ENCODE measurements at regions not wholly inside any gene's neighbourhood (a gene's known extent, or its start where the extent isn't known, plus 50 kb on each side); places are given as distances from the start of the nearest gene placed in this dataset.

GRCh38 chr9:118751077-118751847, 618.0 kb downstream of the BRINP1 start:
- H2AFZ ChIP-seq (replicated peaks), result no peak overlapping the region
- H3K4me1 ChIP-seq, result no peaks in the 10 kb centered on the region
- no peak overlapping the region for H3K27ac ChIP-seq
- no peaks in the 10 kb centered on the region for H3K79me2 ChIP-seq (ENCODE audit: low read depth)
- DNase-seq (ENCODE audit: low spot score), result no peak
- no peaks in the 10 kb centered on the region for H3K9me3 ChIP-seq (ENCODE audit: low read depth)
- H3K9ac ChIP-seq, result no peak overlapping the region
- peaks cover 9% of the 10 kb centered on the region for H3K9me3 Mint-ChIP-seq
- no peaks in the 10 kb centered on the region for H3K27me3 ChIP-seq
- H4K20me1 ChIP-seq (ENCODE audit: low read depth), result no peaks in the 10 kb centered on the region
- H3K4me3 Mint-ChIP-seq, result no peak overlapping the region
- no peak overlapping the region for H3K4me3 ChIP-seq
- H3K4me2 ChIP-seq, result no peak overlapping the region
- no peaks in the 10 kb centered on the region for H3F3A ChIP-seq (ENCODE audit: low read depth)
- H3K4me1 Mint-ChIP-seq, result no peaks in the 10 kb centered on the region
- no peak overlapping the region for H3K27ac Mint-ChIP-seq
- H3K27me3 Mint-ChIP-seq (ENCODE audit: insufficient read depth, low read depth), result no peaks in the 10 kb centered on the region
- H3K36me3 Mint-ChIP-seq, result no peaks in the 10 kb centered on the region
- no peaks in the 10 kb centered on the region for H3K36me3 ChIP-seq
- TF ChIP-seq EZH2phosphoT487 (IDR thresholded peaks at IDR 0.05) (no peak), EZH2 (IDR thresholded peaks at IDR 0.05) (no peak), CTCF (IDR thresholded peaks at IDR 0.05) (no peak)

- DNase-seq (ENCODE audit: low spot score), result no peak
- Histone ChIP-seq H3F3A (ENCODE audit: low read depth) (no peaks in the 10 kb centered on the region), H3K27me3 (no peaks in the 10 kb centered on the region), H3K4me3 (no peak overlapping the region), H4K20me1 (ENCODE audit: low read depth) (no peaks in the 10 kb centered on the region), H3K9ac (no peak overlapping the region), H3K4me1 (no peaks in the 10 kb centered on the region), H3K9me3 (ENCODE audit: low read depth) (no peaks in the 10 kb centered on the region), H3K27ac (no peak overlapping the region), H3K79me2 (ENCODE audit: low read depth) (no peaks in the 10 kb centered on the region), H2AFZ (replicated peaks) (no peak overlapping the region), H3K36me3 (no peaks in the 10 kb centered on the region), H3K4me2 (no peak overlapping the region)
- Mint-ChIP-seq H3K9me3 (peaks cover 9% of the 10 kb centered on the region), H3K27me3 (ENCODE audit: insufficient read depth, low read depth) (no peaks in the 10 kb centered on the region), H3K27ac (no peak overlapping the region), H3K36me3 (no peaks in the 10 kb centered on the region), H3K4me1 (no peaks in the 10 kb centered on the region), H3K4me3 (no peak overlapping the region)
- TF ChIP-seq EZH2phosphoT487 (IDR thresholded peaks at IDR 0.05), result no peak
Measured at GRCh38 chr9:118751848-118752223, 617.4 kb downstream of the BRINP1 start.

- H3K79me2 ChIP-seq (ENCODE audit: low read depth), result no peaks in the 10 kb centered on the region
- TF ChIP-seq CTCF (IDR thresholded peaks at IDR 0.05), result no peak
- TF ChIP-seq EZH2 (IDR thresholded peaks at IDR 0.05), result no peak
- no peak for TF ChIP-seq EZH2phosphoT487 (IDR thresholded peaks at IDR 0.05)
- no peaks in the 10 kb centered on the region for H3K4me1 Mint-ChIP-seq
- no peak overlapping the region for H3K4me2 ChIP-seq
- H3K4me3 Mint-ChIP-seq, result no peak overlapping the region
- H3K27ac ChIP-seq, result no peak overlapping the region
- peaks cover 2% of the 10 kb centered on the region for H3K9me3 Mint-ChIP-seq
- H4K20me1 ChIP-seq (ENCODE audit: low read depth), result no peaks in the 10 kb centered on the region
- no peaks in the 10 kb centered on the region for H3K4me1 ChIP-seq
- H3K9me3 ChIP-seq (ENCODE audit: low read depth), result no peaks in the 10 kb centered on the region
- no peaks in the 10 kb centered on the region for H3K36me3 Mint-ChIP-seq
- no peak overlapping the region for H2AFZ ChIP-seq (replicated peaks)
- H3K27me3 ChIP-seq, result no peaks in the 10 kb centered on the region
- DNase-seq (ENCODE audit: low spot score), result no peak
- peaks cover 3% of the 10 kb centered on the region for H3K27me3 Mint-ChIP-seq (ENCODE audit: insufficient read depth, low read depth)
- no peaks in the 10 kb centered on the region for H3F3A ChIP-seq (ENCODE audit: low read depth)
- no peak overlapping the region for H3K9ac ChIP-seq
- no peak overlapping the region for H3K27ac Mint-ChIP-seq
- no peak overlapping the region for H3K4me3 ChIP-seq
- H3K36me3 ChIP-seq, result no peaks in the 10 kb centered on the region
Measured at GRCh38 chr9:118761016-118761790, 608.0 kb downstream of the BRINP1 start.

- Histone ChIP-seq H3K79me2 (ENCODE audit: low read depth) (no peaks in the 10 kb centered on the region), H3F3A (ENCODE audit: low read depth) (no peaks in the 10 kb centered on the region), H3K27ac (no peak overlapping the region), H3K9me3 (ENCODE audit: low read depth) (no peaks in the 10 kb centered on the region), H3K4me3 (no peak overlapping the region), H3K4me2 (no peak overlapping the region), H3K4me1 (no peaks in the 10 kb centered on the region), H3K27me3 (no peaks in the 10 kb centered on the region), H2AFZ (replicated peaks) (no peak overlapping the region), H3K36me3 (no peaks in the 10 kb centered on the region), H4K20me1 (ENCODE audit: low read depth) (no peaks in the 10 kb centered on the region), H3K9ac (no peak overlapping the region)
- H3K27me3 Mint-ChIP-seq (ENCODE audit: insufficient read depth, low read depth), result no peaks in the 10 kb centered on the region
- H3K9me3 Mint-ChIP-seq, result no peaks in the 10 kb centered on the region
- TF ChIP-seq EZH2phosphoT487 (IDR thresholded peaks at IDR 0.05), result no peak
- no peak for TF ChIP-seq EZH2 (IDR thresholded peaks at IDR 0.05)
- TF ChIP-seq CTCF (IDR thresholded peaks at IDR 0.05), result no peak
- no peaks in the 10 kb centered on the region for H3K36me3 Mint-ChIP-seq
- H3K27ac Mint-ChIP-seq, result no peak overlapping the region
- DNase-seq (ENCODE audit: low spot score), result no peak
- H3K4me1 Mint-ChIP-seq, result no peaks in the 10 kb centered on the region
- no peak overlapping the region for H3K4me3 Mint-ChIP-seq
Measured at GRCh38 chr9:118767571-118767970, 601.7 kb downstream of the BRINP1 start.
